Left colon (tissue), 2 donors: ENCODE measurements at regions not wholly inside any gene's neighbourhood (a gene's known extent, or its start where the extent isn't known, plus 50 kb on each side); places are given as distances from the start of the nearest gene placed in this dataset.

Experiments
- ATAC-seq: fragments of 200-7000 bp; cut with Tn5 transposase; one replicate; pipeline ENCODE4 v1.9.1; 2020; ENCODE audit warnings: mild to moderate bottlenecking, moderate library complexity
- DNase-seq, 2 donors: peaks; one replicate each; pipeline ENCODE4 v3.0.0-alpha.2; 2020
- intact Hi-C, 2 donors: fragments of 100-400 bp; cut with DNase I in 1 of 2; cut with micrococcal nuclease in 1 of 2; formaldehyde crosslinking; loops; one replicate each; pipeline versions ENCODE4 v1.11.2 to v1.14.0; 2022; cut with DNase I, micrococcal nuclease
- donor health status: DM: no; HTN: no; CAD: no.
- donor health status: DM: yes; HTN: yes; CAD: no.

DNA sequence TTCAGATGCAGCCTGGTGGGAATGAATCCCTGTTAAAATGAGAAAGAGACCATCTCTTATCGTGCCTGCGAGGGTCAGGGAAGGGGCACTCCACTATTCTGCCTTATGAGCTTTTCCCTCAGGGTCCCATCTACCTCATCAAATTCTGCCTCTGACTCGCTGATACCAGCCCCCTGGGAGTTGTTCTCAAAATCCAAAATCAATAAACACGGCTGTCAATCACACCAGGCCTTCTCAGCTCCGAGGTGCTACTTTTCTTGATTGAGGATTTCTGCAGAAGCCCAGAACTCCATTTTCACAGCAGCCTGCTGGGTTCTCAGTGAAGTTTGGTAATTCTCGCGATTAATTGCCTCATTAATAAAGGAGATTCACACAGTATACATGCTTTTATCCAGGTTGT, 312.6 kb downstream of the STIM2 start:
- intact Hi-C loops = no loop called here
- no peak for DNase-seq
- ATAC-seq = no peak

DNA sequence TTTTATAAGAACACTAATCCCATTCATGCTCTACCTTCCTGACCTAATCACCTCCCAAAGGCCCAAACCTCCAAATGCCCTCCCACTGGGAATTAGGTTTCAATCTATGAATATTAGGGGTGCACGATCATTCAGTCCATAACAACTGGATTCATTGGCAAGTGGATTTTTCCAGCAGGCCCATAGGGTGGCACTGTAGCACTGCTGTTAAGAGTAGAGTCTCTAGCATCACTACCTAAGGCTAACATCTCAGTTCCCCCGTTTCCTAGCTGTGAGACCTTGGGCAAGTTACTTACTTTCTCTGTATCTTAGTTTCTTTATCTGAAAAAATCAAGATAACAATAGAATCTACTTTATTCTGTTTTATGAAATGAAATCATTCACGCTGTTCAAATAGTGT, 315.8 kb downstream of the STIM2 start:
- intact Hi-C loops = no loop called here
- peak in 1 of 2 donors; percentile 25 for DNase-seq
- ATAC-seq = peak; percentile 96

DNA sequence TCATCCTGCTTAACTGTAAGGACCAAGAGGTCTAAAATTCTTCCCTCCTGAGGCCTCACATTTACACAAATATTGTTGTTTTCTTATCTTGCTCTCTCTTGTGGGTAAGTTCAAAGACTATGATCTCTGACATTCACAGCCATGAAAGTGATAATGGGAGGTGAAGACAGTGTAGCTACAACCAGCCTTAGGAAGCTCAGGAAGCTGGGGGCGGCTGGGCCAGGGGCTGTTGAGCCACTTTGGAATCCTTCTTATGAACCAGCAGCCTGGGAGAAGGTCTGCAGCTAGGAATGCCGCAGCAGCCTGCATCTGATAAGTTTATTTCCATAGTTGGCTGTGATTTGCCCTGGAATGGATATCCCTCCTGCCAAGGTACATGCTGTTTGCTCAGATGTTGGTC, 316.2 kb downstream of the STIM2 start:
- intact Hi-C loops = no loop called here
- ATAC-seq = peak; percentile 30
- DNase-seq = no peak

DNA sequence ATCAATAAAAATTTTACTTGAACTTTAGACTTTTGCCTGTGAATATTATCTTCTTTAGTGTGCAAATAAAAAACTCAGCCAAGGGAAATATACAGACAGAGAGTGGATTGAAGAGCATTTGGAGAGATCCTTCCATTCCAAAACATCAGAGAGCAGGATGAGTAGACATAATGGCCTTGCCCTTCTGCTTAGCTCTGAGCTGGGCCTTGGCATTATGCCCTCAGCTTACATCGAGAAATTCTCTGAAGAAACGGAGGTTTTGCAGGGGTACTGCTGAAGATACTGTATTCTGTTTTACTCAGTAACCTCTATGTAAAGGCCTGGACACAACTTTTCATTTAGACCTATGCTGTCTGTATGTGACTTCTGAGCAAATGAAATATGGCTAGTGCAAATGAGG, 317.4 kb downstream of the STIM2 start:
- intact Hi-C loops = no loop called here
- no peak for ATAC-seq

DNA sequence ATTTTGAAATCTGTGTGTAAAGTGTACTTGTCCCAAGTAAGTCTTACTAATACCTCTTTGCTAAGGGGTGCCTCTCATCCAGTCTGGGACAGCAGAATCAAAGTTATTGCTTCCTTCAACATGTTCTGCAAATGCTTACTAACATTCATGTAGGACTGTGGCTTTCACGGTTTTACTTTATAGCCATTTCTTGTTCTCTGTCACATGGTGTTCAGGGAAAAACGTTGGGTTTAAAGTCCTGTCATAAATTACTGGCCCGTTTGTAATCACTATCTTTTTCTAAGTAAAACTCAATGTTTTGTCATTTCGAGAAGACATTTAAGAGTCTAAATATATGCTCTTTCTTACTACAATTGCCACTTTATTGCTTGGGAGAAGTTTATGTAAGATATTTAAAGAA, 321.1 kb downstream of the STIM2 start:
- intact Hi-C loops = no loop called here
- DNase-seq (no peak), ATAC-seq (peak; percentile 81)

More for the DNA sequence above, 317.4 kb downstream of the STIM2 start:
- DNase-seq = no peak

DNA sequence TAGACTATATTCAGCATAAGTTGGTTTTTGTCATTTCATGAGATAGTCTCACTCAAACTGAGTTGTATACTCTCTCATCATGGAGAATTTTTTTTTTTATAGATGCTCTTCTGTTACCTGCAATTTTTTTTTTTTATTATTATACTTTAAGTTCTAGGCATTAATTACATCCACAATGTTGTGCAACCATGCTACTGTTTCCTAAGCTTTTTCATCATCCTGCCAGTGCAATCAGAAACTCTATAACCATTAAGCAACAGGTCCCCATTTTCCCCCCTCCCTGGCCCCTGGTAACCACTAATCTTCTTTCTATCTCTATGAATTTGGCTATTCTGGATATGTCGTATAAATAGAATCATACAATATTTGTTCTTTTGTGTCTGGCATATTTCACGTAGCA, 321.6 kb downstream of the STIM2 start:
- DNase-seq (no peak), ATAC-seq (no peak)
- intact Hi-C loops = no loop called here

DNA sequence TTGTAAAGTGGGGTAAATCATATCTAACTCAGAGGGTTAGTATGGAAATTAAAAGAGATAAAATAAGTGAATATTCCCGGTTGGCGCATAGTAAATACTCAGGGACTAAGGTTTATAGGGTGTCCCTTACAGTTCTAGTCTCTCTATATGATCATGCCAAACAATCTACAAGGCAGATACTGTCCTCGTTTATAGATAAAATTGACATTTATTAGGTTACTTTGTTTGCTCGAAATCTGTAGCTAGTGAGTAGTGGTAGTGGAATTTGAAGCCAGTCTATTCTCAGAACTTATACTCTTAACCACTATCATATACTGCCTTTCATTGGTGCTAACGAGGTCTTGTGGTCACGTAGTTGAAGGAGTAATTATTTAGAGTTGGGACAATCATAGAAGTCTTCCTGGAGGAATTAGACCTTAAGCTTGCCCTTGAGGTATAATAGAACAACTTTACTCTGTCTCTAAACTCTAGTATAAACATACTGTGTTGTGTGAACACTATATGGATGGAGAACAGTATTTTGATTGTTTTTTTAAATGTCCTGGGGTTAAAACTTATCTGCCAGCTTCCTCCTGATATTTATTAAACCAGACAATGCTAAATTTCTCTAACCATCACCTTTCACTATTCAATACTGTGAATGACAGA, 324.0 kb downstream of the STIM2 start:
- no peak for DNase-seq
- intact Hi-C loops = no loop called here
- ATAC-seq = no peak

DNA sequence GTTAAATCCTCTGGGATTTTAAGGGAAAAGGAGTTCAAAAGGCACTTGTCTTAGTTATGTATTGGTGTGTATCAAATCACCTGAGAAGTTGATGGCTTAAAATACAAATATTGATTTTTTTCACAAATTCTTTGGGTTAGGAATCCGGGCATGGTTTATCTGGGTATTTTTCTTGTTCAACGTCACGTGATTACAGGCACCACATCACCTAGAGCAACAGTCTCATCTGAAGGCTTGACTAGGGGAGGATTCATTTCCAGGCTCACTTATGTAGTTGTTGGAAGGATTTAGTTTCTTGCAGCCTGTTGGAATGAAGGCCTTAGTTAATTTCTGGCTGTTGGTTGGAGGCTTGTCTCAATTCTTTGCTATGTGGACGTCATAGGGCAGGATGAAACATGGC, 326.1 kb downstream of the STIM2 start:
- intact Hi-C loops = no loop called here
- DNase-seq (no peak), ATAC-seq (no peak)

DNA sequence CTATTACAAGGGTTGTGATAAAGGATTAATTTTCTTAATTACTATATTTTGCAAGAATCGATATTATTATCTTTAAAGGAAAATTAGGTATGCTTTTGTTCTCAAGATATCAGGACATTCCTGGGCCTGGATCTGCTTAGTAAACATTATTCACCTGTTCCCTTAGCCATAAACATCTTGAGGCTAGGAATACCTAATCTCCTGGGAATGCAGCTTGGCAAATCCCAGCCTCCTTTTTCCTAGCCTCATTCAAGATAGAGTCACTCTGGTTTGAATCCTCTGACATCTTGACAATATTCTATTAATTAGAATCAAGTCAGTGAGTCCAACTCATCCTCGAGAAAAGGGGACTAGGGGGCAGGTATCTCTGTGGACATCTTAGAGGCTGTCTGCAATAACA, 327.1 kb downstream of the STIM2 start:
- no peak for ATAC-seq
- DNase-seq = no peak
- intact Hi-C loops = no loop called here

DNA sequence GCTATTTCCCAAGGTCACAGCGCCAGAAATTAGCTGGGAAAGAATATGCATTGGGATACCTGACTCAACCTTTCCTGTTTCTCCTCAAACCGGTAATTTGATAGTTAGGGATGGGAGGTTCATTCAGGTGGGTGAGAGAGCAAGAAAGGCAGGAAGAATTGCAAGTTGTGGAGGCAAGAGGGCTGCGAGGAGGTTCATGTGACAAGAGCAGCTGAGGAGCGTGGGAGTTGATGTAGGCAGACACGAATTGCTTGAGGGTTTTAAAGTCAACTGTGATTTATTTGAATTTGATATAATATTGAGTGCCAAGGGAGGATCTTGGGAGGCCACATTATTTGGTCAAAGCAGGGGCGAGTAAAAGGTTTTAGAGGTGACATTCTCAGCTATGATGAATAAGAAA, 329.0 kb downstream of the STIM2 start:
- no peak for ATAC-seq
- intact Hi-C loops = no loop called here
- no peak for DNase-seq

DNA sequence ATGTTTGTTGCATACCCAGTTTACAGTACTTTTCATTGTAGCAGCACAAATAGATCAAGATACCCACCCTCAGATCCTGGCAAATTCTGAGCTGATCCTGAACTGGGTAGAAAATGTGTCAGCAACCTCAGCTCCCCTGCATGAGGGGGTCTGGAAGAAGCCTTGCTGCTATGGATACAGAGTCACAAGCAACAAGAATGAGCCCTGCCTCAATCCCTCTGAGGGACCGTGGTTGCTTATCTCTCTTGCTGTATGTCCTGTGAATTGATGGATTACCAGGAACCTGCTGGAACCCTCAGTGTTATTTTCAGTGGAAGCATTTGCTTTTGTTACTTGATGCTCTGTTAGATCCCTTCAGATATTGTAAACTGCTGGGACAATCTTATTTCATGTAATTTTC, 331.0 kb downstream of the STIM2 start:
- intact Hi-C loops = no loop called here
- DNase-seq (no peak), ATAC-seq (no peak)

DNA sequence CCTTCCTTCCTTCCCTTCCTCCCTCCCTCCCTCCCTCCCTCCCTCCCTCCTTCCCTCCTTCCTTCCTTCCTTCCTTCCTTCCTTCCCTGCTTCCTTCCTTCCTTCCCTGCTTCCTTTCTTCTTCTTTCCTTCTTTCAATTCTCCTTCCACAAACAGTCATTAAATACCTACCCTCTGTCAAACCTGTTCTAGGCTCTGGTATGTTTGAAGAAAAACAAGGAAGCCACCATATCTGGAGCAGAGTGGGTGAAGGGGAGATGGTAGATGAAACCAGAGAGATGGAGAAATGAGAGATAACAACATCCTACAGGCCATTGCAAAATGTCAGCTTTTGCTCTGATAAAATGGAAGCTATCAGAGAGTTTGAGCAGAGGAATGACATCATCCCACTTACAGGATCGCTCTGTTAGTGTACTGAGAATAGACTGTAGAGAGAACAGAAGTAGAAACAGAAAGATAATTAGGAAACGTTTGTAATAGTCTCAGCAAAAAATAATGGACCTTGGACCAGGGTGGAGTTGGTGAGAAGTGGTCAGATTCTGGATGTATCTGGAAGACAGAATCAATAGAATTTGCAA, 334.0 kb downstream of the STIM2 start:
- intact Hi-C loops = no loop called here
- no peak for DNase-seq
- ATAC-seq = no peak

DNA sequence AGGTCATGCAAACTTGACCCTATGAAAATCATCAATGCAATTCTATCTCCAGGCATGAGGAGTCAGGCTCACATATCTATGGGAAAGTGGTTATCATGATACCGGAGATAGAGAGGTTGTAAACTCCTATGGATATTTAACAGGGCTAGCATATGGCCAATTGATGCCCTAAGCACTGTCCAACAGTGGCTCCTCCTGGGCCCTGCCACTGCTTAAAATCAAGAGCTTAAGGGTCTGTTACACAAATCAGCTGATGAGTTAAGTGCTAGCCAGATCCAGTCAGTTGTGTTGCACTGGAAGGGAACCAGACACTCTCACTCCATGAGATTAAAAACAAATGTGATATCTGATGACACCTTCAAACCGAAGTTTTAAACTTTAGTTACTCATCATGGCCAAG, 337.6 kb downstream of the STIM2 start:
- intact Hi-C loops = no loop called here
- ATAC-seq = no peak
- no peak for DNase-seq

DNA sequence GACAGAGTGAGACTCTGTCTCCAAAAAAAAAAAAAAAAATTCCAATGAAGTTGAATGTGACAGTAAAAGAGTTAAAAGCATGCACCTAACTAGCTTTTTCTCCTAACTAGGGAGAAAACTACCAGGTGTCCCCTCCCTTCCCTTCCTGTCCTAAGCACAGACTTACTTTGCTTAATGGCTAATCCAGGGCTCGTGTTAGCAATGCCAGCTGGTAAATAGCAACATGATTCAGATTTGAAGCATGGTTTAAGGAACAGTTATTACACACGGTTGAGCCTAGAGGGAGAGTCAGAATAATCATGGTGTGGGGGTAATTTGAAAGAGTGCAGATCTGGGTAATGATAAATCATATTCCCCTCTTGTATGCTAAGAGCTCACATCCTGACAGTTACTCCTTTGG, 338.3 kb downstream of the STIM2 start:
- ATAC-seq (no peak), DNase-seq (no peak)
- intact Hi-C loops = no loop called here

DNA sequence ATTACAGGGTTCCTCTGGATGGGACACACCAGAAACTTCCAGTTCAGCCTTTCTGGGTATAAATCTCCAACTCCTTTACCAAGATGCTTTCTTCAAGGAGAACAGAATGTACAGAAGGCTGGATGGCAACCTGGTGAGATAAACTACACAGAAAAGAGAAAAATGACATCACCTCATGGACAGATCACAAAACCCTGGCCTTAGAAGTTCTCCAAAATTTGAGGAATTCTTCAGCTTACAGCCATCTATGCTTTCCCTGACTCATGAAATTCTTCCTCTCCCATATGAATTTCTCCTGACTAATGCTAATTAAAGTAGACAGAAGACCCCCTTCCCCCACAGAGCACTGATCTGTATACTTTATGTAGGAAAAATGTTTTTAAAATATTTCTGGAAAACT, 345.4 kb downstream of the STIM2 start:
- intact Hi-C loops = no loop called here
- DNase-seq (no peak), ATAC-seq (no peak)

DNA sequence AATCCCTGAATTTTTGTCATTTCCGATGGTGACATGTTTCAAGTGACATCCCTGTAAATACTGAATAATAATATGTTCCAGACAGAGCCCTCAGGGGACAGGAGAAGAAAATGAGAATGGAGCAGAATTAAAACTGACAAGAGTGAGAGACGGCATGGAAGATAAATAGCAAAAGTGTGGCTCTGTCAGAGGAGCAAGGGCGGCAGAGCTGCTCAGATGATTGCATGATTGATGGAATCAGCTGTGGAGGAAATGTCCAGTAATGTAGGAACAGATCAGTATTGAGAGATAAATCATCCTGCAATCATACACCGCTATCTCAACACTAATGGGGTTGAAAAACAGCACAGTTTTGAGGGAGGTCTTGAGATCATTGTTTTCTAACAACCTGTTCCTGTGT, 350.3 kb downstream of the STIM2 start:
- DNase-seq (no peak), ATAC-seq (no peak)
- intact Hi-C loops = no loop called here

DNA sequence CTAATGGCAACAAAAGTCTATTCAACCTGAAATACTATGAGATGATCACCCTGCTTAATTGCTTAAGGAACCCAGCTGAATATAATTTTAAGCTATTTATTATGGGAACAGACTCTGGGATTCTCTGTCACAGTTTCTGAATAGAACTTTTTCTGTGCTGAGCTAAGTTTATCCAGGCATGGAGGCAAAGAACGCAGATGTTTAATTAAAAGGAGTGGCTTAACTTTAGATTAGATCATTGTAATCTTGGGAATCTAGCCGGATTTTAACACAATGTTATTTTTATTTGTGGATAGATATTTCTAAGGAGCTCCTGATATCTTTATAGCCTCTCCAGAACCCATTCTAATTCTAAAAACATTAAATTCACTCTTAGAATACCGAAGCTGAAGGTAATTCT, 353.4 kb downstream of the STIM2 start:
- ATAC-seq = no peak
- intact Hi-C loops = no loop called here
- DNase-seq = no peak

DNA sequence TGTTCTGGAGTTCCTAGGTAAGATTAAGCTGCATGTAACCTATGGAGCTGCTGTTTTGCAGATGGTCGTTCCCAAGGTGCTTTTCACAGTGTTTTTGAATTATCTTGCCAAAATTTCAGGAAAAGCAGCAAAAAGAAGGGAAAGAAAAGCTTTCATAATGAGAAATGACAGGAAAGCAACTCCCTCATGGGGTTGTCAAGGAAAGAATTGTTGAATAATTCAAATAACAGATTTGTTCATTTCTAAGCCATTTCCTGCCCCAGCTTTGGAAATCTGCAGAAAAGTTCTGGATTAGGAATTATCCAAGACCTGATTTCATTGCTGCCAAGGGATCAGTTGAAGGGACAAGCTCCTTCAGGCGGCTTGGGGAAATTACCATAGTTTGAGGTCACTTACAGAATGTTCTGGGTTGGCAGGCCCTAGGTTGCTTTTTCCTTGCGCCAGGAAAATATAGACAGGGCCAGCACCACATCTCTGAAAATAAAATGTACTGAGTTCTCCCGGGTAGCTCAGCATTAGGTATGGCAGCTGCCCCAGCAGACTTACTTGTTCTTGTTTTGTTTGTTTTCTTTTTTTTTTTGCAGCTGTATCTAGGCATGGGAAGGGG, 354.7 kb downstream of the STIM2 start:
- DNase-seq (no peak), ATAC-seq (no peak)
- intact Hi-C loops = no loop called here

DNA sequence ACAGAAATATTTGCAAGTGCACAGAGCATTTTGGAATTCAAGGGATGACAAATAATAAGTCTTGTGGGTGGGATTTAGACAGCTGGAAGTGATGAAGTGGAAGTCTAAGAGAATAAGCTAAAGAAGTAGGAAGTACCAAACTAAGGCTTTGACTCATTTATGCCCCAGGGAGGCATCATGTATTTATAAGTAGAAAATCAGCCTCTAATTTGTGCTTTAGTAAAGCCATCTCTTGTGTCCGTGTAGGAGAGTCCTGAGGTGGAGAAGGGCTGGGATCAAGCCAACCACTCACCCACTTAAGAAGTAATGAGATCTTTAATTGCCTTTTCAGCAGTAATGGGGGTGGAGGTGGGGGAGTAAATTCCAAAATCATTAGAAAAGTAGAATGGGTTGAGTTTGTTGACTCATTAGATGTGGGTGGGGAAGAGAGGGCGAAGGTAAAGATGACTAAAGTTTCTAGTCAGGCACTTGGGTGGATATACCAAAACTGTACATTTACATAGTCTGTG, 356.7 kb downstream of the STIM2 start:
- intact Hi-C loops = no loop called here
- DNase-seq = no peak
- ATAC-seq = no peak

DNA sequence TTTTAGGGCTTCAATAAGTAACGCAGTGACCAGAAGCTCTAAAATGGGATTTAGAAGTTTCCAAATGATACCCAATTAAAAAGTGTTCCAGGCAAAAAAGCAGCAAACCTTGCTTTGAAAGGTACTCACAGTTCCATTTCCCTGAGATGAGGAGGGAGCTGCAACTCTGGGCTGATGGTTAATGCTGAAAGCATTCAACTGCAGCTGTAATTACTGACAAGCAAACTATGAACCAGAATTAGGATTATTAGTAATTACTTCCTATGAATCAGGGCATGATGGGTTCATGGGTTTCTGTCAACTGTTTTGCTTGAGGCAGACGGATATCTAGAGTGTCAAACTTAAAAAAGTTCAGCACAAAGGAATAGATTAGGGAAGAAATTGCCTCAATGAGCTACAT, 357.4 kb downstream of the STIM2 start:
- no peak for ATAC-seq
- no peak for DNase-seq
- intact Hi-C loops = no loop called here

DNA sequence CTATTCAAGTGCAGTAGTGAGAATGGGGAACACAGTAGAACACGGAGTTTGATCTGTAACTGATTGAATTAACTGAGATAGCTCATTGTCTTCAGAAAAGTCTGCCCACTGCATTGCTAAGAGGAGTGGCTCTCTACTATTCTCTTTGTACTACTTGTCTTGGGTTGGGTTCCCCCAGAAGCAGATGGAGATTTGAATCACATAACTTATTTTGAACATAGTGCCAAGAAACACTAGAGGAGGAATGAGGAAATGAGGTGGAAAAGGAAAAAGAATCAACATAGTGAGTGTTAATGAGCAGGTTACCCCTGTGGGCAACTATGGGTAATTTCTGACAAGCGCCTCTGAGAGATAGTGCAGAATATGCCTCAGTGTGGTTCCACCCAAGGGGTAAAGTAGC, 362.7 kb downstream of the STIM2 start:
- ATAC-seq (no peak), DNase-seq (no peak)
- intact Hi-C loops = no loop called here
